ENCODE measurements at regions not wholly inside any gene's neighbourhood (a gene's known extent, or its start where the extent isn't known, plus 50 kb on each side); places are given as distances from the start of the nearest gene placed in this dataset.

GRCh38 chr15:85905751-85906450, 111.2 kb upstream of the KLHL25 start:
- Histone ChIP-seq H3K27me3 (no peaks in the 10 kb centered on the region), H3K4me1 (no peaks in the 10 kb centered on the region), H3K36me3 (no peaks in the 10 kb centered on the region), H3K27ac (no peak overlapping the region), H3K9me3 (no peaks in the 10 kb centered on the region), H3K4me3 (no peak overlapping the region)
- TF ChIP-seq, protein P1, sequence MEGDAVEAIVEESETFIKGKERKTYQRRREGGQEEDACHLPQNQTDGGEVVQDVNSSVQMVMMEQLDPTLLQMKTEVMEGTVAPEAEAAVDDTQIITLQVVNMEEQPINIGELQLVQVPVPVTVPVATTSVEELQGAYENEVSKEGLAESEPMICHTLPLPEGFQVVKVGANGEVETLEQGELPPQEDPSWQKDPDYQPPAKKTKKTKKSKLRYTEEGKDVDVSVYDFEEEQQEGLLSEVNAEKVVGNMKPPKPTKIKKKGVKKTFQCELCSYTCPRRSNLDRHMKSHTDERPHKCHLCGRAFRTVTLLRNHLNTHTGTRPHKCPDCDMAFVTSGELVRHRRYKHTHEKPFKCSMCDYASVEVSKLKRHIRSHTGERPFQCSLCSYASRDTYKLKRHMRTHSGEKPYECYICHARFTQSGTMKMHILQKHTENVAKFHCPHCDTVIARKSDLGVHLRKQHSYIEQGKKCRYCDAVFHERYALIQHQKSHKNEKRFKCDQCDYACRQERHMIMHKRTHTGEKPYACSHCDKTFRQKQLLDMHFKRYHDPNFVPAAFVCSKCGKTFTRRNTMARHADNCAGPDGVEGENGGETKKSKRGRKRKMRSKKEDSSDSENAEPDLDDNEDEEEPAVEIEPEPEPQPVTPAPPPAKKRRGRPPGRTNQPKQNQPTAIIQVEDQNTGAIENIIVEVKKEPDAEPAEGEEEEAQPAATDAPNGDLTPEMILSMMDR (IDR thresholded peaks at IDR 0.05): no peak
- DNase-seq (ENCODE audit: low spot score): no peak

GRCh38 chr15:85906640-85907039, 111.9 kb upstream of the KLHL25 start:
- H3K4me3 ChIP-seq: no peak overlapping the region
- TF ChIP-seq, protein P1 (IDR thresholded peaks at IDR 0.05): no peak
- no peaks in the 10 kb centered on the region for H3K27me3 ChIP-seq
- H3K4me1 ChIP-seq: no peaks in the 10 kb centered on the region
- H3K27ac ChIP-seq: no peak overlapping the region
- DNase-seq (ENCODE audit: low spot score): no peak
- no peaks in the 10 kb centered on the region for H3K9me3 ChIP-seq
- H3K36me3 ChIP-seq: no peaks in the 10 kb centered on the region

DNA sequence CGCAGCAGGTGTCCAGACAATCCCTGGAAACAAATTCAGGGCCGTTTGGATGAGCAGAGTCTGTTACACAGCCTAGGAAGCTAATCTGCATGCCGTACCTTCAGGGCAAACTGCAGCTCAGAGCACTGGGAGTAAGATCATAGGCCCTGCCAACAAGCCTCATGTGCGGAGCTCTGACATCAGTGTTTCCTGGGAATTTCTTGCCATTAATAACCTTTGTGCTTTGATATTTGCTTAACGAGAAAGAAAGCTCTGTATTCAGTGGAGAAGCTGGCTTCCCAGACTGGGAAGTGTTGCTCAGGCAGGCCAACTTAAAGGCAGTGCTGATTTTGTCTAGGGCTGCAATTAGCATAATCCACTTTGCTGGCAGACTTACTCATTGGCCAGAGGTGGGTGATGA, 116.1 kb upstream of the KLHL25 start:
- TF ChIP-seq, protein P1 (IDR thresholded peaks at IDR 0.05): no peak
- no peak overlapping the region for H3K27ac ChIP-seq
- no peaks in the 10 kb centered on the region for H3K27me3 ChIP-seq
- H3K36me3 ChIP-seq: no peaks in the 10 kb centered on the region
- no peak overlapping the region for H3K4me3 ChIP-seq
- no peaks in the 10 kb centered on the region for H3K9me3 ChIP-seq
- H3K4me1 ChIP-seq: no peaks in the 10 kb centered on the region
- no peak for DNase-seq (ENCODE audit: low spot score)

DNA sequence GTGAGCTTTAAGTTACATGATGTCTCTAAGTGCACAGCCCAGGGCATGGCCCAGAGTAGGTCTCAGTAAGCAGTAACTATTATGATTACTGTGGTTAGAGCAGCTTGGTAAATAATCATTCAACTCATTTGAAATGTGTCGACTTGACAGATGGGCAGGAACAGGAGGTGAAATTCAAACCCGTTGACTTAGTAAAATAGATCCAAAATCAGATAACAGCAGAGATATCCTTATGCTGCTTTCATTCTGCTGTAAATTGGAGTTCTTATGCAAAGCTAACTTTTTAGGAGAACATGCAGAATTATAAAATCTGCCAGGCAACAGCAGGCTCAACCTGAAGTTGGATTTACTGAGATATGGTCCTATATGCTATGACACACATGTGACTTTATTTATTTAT, 118.7 kb upstream of the KLHL25 start:
- no peaks in the 10 kb centered on the region for H3K9me3 ChIP-seq
- no peak overlapping the region for H3K4me3 ChIP-seq
- TF ChIP-seq, protein P1 (IDR thresholded peaks at IDR 0.05): no peak
- no peak for DNase-seq (ENCODE audit: low spot score)
- H3K4me1 ChIP-seq: no peaks in the 10 kb centered on the region
- H3K27me3 ChIP-seq: no peaks in the 10 kb centered on the region
- no peaks in the 10 kb centered on the region for H3K36me3 ChIP-seq
- no peak overlapping the region for H3K27ac ChIP-seq

GRCh38 chr15:85920956-85921355, 126.2 kb upstream of the KLHL25 start:
- no peak for DNase-seq (ENCODE audit: low spot score)

More at GRCh38 chr15:85920956-85921355, 126.2 kb upstream of the KLHL25 start:
- TF ChIP-seq, protein P1 (IDR thresholded peaks at IDR 0.05): no peak
- Histone ChIP-seq H3K4me3 (no peak overlapping the region), H3K27me3 (no peaks in the 10 kb centered on the region), H3K9me3 (no peaks in the 10 kb centered on the region), H3K4me1 (no peaks in the 10 kb centered on the region), H3K27ac (no peak overlapping the region), H3K36me3 (no peaks in the 10 kb centered on the region)

Data from right atrium auricular region (tissue), 2 donors.